ENCODE measurements at regions not wholly inside any gene's neighbourhood (a gene's known extent, or its start where the extent isn't known, plus 50 kb on each side); places are given as distances from the start of the nearest gene placed in this dataset.
"Not testable (repeated sequence)": the region's sequence is repeated elsewhere in the genome, so short reads cannot be mapped to it uniquely, and the experiment has no call there.

GRCh38 chr2:209208211-209208610 lies 215.6 kb upstream of the MAP2 start:
- peak; percentile 17 for DNase-seq

GRCh38 chr2:209209943-209210342 lies 213.9 kb upstream of the MAP2 start:
- DNase-seq = no peak

DNA sequence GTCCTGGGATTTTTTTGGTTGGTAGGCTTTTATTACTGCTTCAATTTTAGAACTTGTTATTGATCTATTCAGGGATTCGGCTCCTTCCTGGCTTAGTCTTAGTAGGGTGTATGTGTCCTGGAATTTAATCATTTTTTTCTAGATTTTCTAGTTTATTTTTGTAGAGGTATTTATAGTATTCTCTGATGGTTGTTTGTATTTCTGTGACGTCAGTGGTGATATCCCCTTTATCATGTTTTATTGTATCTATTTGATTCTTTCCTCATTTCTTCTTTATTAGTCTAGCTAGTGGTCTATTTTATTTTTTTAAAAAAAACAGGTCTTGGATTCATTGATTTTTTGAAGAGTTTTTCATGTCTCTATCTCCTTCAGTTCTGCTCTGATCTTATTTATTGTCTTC lies 193.3 kb upstream of the MAP2 start:
- DNase-seq = no peak

GRCh38 chr2:209236377-209236776 lies 187.5 kb upstream of the MAP2 start:
- no peak for DNase-seq

DNA sequence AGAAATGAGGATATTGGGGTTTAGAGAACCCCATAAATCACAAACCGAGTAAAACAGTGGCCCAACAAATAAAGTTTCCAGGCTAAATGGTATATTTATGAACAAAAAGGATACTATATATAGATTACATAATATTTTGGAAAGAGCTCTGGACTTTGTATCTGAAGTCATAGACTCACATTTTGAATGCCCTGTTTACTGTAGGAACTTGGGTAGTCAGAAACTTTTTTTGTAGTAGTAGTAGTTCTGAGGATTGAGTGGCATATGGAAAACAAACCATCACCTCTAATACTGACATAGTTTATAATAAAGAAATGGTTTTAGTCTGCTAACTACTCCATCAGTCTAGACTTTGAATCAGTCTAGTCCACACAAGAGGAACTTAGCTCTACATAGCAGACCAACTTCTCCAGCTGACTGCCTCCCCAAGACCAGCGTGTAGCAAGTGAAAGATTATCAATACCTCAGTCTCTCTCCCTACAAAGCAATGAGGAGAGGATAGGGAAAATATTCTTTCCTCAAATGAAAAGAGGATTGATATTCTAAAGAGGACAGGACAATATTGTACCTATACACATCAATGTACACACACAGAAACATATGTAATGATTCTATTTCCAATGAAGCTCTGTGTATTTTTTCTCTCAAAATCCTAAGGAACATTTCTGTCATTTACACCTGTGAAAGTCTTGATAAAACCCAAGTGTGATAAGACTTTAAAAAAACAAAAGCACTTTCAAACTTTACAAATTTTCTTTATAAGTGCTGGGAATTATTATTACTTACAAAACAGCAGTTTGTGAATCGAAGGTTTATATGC lies 184.9 kb upstream of the MAP2 start:
- DNase-seq = no peak

DNA sequence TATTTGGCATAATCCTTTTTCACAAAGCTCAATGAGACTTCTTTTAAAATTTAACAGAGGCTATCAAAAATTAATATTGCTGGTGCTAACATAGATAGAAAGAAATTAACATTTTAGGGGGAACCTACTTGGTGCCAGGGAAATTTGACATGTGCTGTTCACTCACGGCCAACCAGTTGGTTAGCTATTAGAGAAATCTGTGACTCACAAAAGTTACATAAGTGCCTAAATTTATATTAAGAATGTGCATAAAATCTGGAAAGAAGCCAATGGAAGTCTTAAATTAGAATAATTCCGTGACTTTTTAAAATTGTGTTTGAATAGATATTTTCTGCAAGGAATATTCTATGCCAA lies 184.3 kb upstream of the MAP2 start:
- no peak for DNase-seq

GRCh38 chr2:209240204-209240603 lies 183.6 kb upstream of the MAP2 start:
- DNase-seq = no peak

DNA sequence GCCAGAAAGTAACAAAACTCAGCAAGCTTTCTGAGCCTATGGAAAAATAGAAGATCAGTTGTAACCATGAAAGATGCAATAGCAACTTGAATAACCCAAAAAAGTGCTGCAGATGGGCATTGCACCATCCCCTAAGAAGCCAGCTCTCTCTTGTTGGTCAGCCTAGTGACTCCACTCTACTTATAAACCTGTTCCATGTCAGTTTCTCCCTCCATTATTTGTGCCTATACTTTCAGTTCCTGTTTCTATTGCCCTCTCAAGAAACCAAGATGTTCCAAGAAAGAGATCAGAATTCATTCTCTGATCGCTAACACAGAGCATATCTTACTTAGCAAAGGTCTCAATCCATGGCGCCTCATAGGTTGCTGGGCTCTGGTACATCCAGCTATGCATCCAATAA lies 170.3 kb upstream of the MAP2 start:
- no peak for DNase-seq

DNA sequence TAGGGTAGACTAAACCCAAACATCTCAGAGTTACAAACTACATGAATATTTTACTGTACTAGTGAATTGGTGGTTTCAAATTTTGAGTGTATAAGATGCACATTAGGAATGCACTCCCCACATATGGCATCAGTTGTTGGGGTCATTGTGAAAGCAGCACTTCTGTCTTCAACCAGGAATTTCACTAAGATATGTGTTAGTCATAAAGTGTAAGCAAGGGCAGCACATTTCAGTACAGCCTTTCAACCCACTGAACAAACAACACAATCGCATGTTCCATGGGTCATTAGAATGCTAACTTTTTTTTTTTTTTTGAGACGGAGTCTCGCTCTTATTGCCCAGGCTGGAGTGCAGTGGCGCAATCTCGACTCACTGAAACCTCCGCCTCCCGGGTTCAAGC lies 164.1 kb upstream of the MAP2 start:
- no peak for DNase-seq

- DNase-seq = no peak
Measured at GRCh38 chr2:209260281-209260680, 163.6 kb upstream of the MAP2 start.

- not testable (repeated sequence) for DNase-seq
Measured at GRCh38 chr2:209261366-209262053, 162.3 kb upstream of the MAP2 start.

GRCh38 chr2:209269024-209269423 lies 154.8 kb upstream of the MAP2 start:
- no peak for DNase-seq

GRCh38 chr2:209276000-209276399 lies 147.8 kb upstream of the MAP2 start:
- DNase-seq = no peak

- no peak for DNase-seq
Measured at GRCh38 chr2:209277444-209277843, 146.4 kb upstream of the MAP2 start.

- no peak for DNase-seq
Measured at GRCh38 chr2:209298601-209299000, 125.2 kb upstream of the MAP2 start.

DNA sequence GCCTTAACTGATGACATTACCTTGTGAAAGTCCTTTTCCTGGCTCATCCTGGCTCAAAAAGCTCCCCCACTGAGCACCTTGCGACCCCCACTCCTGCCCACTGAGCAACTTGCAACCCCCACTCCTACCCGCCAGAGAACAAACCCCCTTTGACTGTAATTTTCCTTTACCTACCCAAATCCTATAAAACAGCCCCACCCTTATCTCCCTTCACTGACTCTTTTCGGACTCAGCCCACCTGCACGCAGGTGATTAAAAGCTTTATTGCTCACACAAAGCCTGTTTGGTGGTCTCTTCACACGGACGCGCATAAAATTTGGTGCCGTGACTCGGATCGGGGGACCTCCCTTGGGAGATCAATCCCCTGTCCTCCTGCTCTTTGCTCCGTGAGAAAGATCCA lies 124.4 kb upstream of the MAP2 start:
- DNase-seq = not testable (repeated sequence)

- not testable (repeated sequence) for DNase-seq
Measured at GRCh38 chr2:209300766-209301165, 123.1 kb upstream of the MAP2 start.

- no peak for DNase-seq
Measured at GRCh38 chr2:209305026-209305425, 118.8 kb upstream of the MAP2 start.

DNA sequence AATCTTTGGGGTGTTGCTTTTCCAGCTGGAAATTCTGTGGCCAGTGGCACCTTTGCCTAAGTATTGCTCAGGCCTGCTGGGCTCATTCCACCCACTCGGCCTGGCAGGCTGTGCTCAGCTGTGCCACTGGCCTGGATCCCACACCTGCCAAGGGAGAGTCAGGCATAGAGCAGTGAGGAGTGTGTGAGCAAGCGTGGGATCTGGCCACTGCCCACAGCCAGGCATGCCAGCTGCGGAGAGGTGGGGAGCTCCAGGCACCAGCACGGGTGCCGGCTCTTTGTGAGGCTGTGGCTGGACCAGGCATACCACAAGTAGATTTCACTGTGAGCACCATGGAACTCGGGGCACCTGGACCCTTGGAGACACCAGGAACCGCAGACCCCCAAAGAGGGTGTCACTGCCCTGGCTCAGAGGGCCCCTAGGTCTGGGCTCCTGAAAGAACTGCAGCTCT lies 118.1 kb upstream of the MAP2 start:
- no peak for DNase-seq

- no peak for DNase-seq
Measured at GRCh38 chr2:209307161-209308001, 116.5 kb upstream of the MAP2 start.

- no peak for DNase-seq
Measured at GRCh38 chr2:209308415-209308814, 115.4 kb upstream of the MAP2 start.

GRCh38 chr2:209311948-209312347 lies 111.9 kb upstream of the MAP2 start:
- DNase-seq = no peak

DNA sequence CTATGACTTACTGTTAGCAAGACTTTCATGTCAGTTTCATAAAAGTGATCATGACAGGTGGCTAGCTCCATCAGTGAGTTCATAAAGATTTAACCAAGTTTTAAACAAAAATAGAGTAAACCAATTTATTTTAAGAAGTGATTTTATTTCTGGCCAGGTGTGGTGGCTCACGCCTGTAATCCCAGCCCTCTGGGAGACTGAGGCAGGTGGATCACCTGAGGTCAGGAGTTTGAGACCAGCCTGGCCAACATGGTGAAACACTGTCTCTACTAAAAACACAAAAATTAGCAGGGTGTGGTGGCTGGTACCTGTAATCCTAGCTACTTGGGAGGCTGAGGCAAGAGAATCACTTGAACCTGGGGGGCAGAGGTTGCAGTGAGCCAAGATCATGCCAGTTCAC lies 111.4 kb upstream of the MAP2 start:
- DNase-seq = not testable (repeated sequence)

GRCh38 chr2:209314653-209315052 lies 109.2 kb upstream of the MAP2 start:
- no peak for DNase-seq

All from fibroblast of skin of right biceps (primary cell).